BJ (cell line): ENCODE measurements at regions not wholly inside any gene's neighbourhood (a gene's known extent, or its start where the extent isn't known, plus 50 kb on each side); places are given as distances from the start of the nearest gene placed in this dataset.

ENCODE experiments used
- CTCF ChIA-PET: fragments of 350-600 bp; formaldehyde crosslinking; extraction: SDS; loops from one replicate; lab custom pipeline; 2021; ENCODE audit warnings: antibody characterized with exemption, inconsistent platforms; lab: Yijun Ruan, JAX
- POLR2A ChIA-PET: fragments of 300-600 bp; sonication (Branson Sonifier 250); formaldehyde crosslinking; extraction: SDS; loops from one replicate; lab custom pipeline; 2021; ENCODE audit warnings: antibody characterized with exemption; lab: Charles Lee
- DNase-seq: peaks from one replicate; pipeline ENCODE4 v3.0.0-alpha.2; 2011; ENCODE audit warnings: low read depth
- H3K27me3 ChIP-seq: 2 replicates; pipeline ENCODE4 v1.6.0; 2011; ENCODE audit warnings: low read length; ENCODE audit not compliant: control insufficient read depth, insufficient read depth
- H3K36me3 ChIP-seq: 2 replicates; pipeline ENCODE4 v1.5.1; 2011; ENCODE audit warnings: low read length; ENCODE audit not compliant: control insufficient read depth, insufficient read depth
- H3K4me3 ChIP-seq: 2 replicates; pipeline ENCODE4 v1.5.1; 2011; ENCODE audit warnings: low read depth, mild to moderate bottlenecking, control low read depth, low read length
- CTCF ChIP-seq: IDR thresholded peaks from 2 replicates; pipeline ENCODE4 v1.5.1; 2011; ENCODE audit warnings: low read depth, mild to moderate bottlenecking, control low read depth, inconsistent platforms, low read length, moderate library complexity; ENCODE audit not compliant: insufficient read depth

- TF ChIP-seq CTCF: no peak
- no peak for DNase-seq
- POLR2A ChIA-PET: no interaction called here
- Histone ChIP-seq H3K4me3 (no peak overlapping the region), H3K36me3 (no peaks in the 10 kb centered on the region), H3K27me3 (no peaks in the 10 kb centered on the region)
- CTCF ChIA-PET: no interaction called here
Measured at GRCh38 chr10:35726846-35727245, 84.8 kb upstream of the FZD8 start.

DNA sequence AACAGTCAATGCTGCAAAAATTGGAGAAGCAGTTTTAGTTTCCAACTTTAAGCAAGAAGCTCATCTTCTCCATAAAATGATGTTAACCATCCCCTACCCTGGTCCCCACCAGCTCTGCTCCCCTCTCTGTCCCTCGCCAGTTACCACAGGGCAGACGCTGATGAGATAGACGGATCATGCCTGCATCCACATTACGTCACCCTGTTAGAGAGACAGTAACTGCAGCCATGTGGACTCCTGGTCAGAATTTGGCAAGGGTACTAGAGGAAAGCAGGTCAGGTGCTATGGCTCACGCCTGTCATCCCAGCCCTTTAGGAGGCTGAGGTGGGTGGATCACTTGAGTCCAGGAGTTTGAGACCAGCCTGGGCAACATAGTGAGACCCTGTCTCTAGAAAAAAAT lies 81.9 kb upstream of the FZD8 start:
- H3K36me3 ChIP-seq: no peaks in the 10 kb centered on the region
- no peak for DNase-seq
- no peaks in the 10 kb centered on the region; the same call in 1 of the 2 replicates for H3K27me3 ChIP-seq
- H3K4me3 ChIP-seq: no peak overlapping the region
- CTCF ChIA-PET: no interaction called here
- TF ChIP-seq CTCF: no peak
- POLR2A ChIA-PET: no interaction called here

DNA sequence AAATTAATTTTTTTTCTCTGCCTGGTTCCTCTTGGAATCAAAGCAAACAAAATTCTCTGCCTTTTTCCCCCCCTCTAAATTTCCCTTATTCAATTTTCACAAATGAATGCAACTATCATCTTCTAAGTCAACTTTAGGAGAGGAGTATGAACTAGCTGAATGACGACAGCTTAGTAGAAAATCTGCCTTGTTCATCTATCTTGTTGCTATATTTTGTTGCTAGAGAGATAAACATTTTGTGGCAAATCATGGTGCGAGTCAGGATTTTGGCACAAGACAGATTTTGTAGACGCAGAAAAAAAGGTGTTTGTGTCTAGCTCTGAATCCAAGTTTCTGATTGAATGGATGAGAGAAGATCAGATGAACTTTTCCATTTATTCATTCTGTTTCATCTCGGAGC lies 81.0 kb upstream of the FZD8 start:
- DNase-seq: no peak
- no peak for TF ChIP-seq CTCF
- Histone ChIP-seq H3K36me3 (no peaks in the 10 kb centered on the region), H3K27me3 (no peaks in the 10 kb centered on the region; the same call in 1 of the 2 replicates), H3K4me3 (no peak overlapping the region)
- POLR2A ChIA-PET: no interaction called here
- CTCF ChIA-PET: interaction anchor here (0.8 kb wide), 1 partner anchor 24 kb away, joined by 3 read pairs; no protein-coding TSS in a partner anchor

DNA sequence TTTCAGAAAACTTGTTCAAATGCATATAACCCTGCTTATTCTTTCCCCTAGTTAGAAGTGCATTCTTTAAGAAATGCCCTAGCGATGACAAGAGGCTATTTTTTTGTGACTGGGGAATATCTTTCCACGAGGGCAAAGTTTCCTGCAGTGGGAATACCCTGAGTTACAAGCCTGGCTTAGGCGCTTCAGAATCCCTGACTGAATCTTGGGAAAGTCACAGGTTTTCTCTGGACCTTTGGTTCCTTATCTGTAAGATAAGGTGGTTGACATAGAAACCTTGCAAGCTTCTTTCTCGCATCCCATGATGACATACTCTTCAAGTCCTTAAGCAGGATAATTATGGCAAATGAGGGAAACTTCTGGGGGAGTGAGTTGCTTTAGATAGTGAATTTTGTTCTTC lies 80.5 kb upstream of the FZD8 start:
- H3K27me3 ChIP-seq: no peaks in the 10 kb centered on the region; the same call in 1 of the 2 replicates
- no peak for TF ChIP-seq CTCF
- ChIA-PET POLR2A (no interaction called here), CTCF (interaction anchor here (0.8 kb wide), 1 partner anchor 23 kb away, joined by 3 read pairs; no protein-coding TSS in a partner anchor)
- no peak overlapping the region for H3K4me3 ChIP-seq
- no peak for DNase-seq
- no peaks in the 10 kb centered on the region for H3K36me3 ChIP-seq

DNA sequence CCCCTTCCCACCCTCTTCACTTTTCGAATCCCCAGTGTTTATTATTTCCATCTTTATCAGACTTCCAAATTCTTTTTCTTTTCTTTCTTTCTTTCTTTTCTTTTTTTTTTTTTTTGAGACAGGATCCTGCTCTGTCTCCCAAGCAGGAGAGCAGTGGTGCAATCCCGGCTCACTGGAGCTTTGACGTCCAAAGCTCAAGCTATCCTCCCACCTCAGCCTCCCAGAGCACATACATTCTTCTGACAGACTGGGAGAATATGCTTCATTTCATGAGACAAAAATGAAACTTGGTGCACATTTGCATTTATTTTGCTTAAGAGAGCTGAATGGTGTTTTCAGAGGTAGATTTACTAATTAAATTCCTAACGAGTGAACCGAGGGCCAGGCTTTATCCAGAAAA lies 80.1 kb upstream of the FZD8 start:
- CTCF ChIA-PET: interaction anchor here (0.8 kb wide), 1 partner anchor 23 kb away, joined by 3 read pairs; no protein-coding TSS in a partner anchor
- no peak for TF ChIP-seq CTCF
- no peak overlapping the region for H3K4me3 ChIP-seq
- H3K27me3 ChIP-seq: no peaks in the 10 kb centered on the region; the same call in 1 of the 2 replicates
- POLR2A ChIA-PET: no interaction called here
- DNase-seq: no peak
- no peaks in the 10 kb centered on the region for H3K36me3 ChIP-seq
